ENCODE measurements at regions not wholly inside any gene's neighbourhood (a gene's known extent, or its start where the extent isn't known, plus 50 kb on each side); places are given as distances from the start of the nearest gene placed in this dataset.

DNA sequence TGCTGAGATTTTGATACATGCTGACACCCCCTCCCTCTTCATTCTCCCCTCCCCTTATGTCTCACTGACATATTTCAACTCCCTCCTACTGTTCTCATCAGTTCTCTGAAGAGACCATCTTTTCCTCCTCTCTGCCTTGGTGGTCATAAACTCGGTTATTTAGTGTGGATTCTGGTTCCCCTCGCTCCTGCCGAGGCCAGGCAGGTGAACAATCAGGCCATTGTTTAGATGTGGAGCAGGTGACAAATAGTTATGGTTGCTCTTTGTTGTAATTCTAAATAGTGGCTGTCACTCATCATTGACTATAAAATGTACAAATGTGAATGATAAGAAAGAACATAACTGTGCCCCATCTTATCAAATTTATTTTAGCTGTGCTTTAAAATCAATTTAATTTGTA is 324.6 kb downstream of the BCOR start:
- H3K27ac ChIP-seq (ENCODE audit: low read depth, low read length) = no peak overlapping the region
- H3K9ac ChIP-seq (ENCODE audit: low read length) = no peak overlapping the region
- H3K27me3 ChIP-seq (ENCODE audit: low read length) = no peaks in the 10 kb centered on the region

DNA sequence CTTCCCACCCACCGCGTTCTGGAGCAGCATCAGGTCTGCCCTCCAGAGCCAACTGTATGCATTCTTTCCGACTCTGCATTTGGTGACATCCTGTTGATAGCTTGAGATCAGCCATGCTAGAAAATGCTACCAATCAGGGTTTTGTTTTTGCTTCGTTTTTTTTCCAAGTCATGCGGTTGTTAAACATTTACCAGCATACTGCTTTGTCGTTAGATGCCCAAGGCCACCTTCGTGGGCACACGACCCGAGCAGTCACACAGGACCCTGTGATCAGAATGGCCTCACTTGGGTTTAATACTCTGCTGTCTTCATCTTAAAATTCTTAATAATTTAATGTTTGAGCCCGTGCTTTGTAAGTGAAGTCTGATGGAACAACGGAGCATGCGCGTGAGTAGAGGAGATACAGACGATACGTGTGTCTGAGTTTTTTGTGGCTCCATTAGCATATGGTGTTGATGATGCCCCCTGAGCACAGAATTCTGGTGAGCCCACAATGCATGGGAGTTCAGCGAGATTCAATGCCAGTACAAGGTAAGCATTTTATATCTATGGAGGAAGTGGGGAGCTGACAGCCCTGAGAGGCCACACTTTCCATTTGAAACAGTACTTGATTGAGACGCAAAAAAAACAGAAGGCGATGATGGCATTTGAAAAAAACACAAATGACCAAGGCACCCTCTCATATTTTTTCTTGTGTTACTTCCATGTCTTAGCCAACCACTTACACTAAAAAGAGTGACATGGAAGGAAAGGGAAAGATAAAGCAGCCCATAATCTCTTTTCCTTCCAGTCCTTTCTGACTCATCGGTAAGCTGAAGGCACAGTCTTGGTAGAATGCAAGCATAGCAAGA is 323.6 kb downstream of the BCOR start:
- no peaks in the 10 kb centered on the region for H3K79me2 ChIP-seq (ENCODE audit: insufficient read depth, low read length)
- H3K9ac ChIP-seq (ENCODE audit: low read length) = no peak overlapping the region
- no peaks in the 10 kb centered on the region for H3K9me3 ChIP-seq (ENCODE audit: insufficient read depth, low read length)
- no peak overlapping the region for H3K4me3 ChIP-seq (ENCODE audit: insufficient read depth, low read length, poor library complexity, severe bottlenecking)
- no peaks in the 10 kb centered on the region for H3K27me3 ChIP-seq (ENCODE audit: low read length)
- no peak for TF ChIP-seq EZH2phosphoT487 (conservative IDR thresholded peaks at IDR 0.05; ENCODE audit: low read length)
- TF ChIP-seq, protein P1, sequence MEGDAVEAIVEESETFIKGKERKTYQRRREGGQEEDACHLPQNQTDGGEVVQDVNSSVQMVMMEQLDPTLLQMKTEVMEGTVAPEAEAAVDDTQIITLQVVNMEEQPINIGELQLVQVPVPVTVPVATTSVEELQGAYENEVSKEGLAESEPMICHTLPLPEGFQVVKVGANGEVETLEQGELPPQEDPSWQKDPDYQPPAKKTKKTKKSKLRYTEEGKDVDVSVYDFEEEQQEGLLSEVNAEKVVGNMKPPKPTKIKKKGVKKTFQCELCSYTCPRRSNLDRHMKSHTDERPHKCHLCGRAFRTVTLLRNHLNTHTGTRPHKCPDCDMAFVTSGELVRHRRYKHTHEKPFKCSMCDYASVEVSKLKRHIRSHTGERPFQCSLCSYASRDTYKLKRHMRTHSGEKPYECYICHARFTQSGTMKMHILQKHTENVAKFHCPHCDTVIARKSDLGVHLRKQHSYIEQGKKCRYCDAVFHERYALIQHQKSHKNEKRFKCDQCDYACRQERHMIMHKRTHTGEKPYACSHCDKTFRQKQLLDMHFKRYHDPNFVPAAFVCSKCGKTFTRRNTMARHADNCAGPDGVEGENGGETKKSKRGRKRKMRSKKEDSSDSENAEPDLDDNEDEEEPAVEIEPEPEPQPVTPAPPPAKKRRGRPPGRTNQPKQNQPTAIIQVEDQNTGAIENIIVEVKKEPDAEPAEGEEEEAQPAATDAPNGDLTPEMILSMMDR (IDR thresholded peaks at IDR 0.05; ENCODE audit: insufficient read depth, low read length, poor library complexity, severe bottlenecking) = no peak
- no peaks in the 10 kb centered on the region for H3K9me2 ChIP-seq (replicated peaks; ENCODE audit: insufficient read depth, low read length)
- H4K20me1 ChIP-seq (ENCODE audit: low read depth, low read length) = no peaks in the 10 kb centered on the region
- no peak overlapping the region for H3K27ac ChIP-seq (ENCODE audit: low read depth, low read length)
- H3K36me3 ChIP-seq (ENCODE audit: low read length) = no peaks in the 10 kb centered on the region
- no peak overlapping the region for H2AFZ ChIP-seq (ENCODE audit: low read depth, low read length, severe bottlenecking)
- H3F3A ChIP-seq (ENCODE audit: insufficient read depth) = no peaks in the 10 kb centered on the region
- no peak overlapping the region for H3K4me2 ChIP-seq (ENCODE audit: low read depth, low read length, poor library complexity, severe bottlenecking)

More for the DNA sequence above, 324.6 kb downstream of the BCOR start:
- no peaks in the 10 kb centered on the region for H3K36me3 ChIP-seq (ENCODE audit: low read length)
- no peaks in the 10 kb centered on the region for H3K9me2 ChIP-seq (replicated peaks; ENCODE audit: insufficient read depth, low read length)
- no peak overlapping the region for H3K4me3 ChIP-seq (ENCODE audit: insufficient read depth, low read length, poor library complexity, severe bottlenecking)
- no peak overlapping the region for H3K4me2 ChIP-seq (ENCODE audit: low read depth, low read length, poor library complexity, severe bottlenecking)
- H3K79me2 ChIP-seq (ENCODE audit: insufficient read depth, low read length) = no peaks in the 10 kb centered on the region
- no peaks in the 10 kb centered on the region for H3F3A ChIP-seq (ENCODE audit: insufficient read depth)
- H2AFZ ChIP-seq (ENCODE audit: low read depth, low read length, severe bottlenecking) = no peak overlapping the region
- TF ChIP-seq EZH2phosphoT487 (conservative IDR thresholded peaks at IDR 0.05; ENCODE audit: low read length) = no peak
- TF ChIP-seq, protein P1 (IDR thresholded peaks at IDR 0.05; ENCODE audit: insufficient read depth, low read length, poor library complexity, severe bottlenecking) = no peak
- no peaks in the 10 kb centered on the region for H3K9me3 ChIP-seq (ENCODE audit: insufficient read depth, low read length)
- H4K20me1 ChIP-seq (ENCODE audit: low read depth, low read length) = no peaks in the 10 kb centered on the region

- Histone ChIP-seq H3K9me3 (ENCODE audit: insufficient read depth, low read length) (no peaks in the 10 kb centered on the region), H4K20me1 (ENCODE audit: low read depth, low read length) (no peaks in the 10 kb centered on the region), H3K27me3 (ENCODE audit: low read length) (no peaks in the 10 kb centered on the region), H3K79me2 (ENCODE audit: insufficient read depth, low read length) (no peaks in the 10 kb centered on the region), H3K4me2 (ENCODE audit: low read depth, low read length, poor library complexity, severe bottlenecking) (no peak overlapping the region), H3K4me3 (ENCODE audit: insufficient read depth, low read length, poor library complexity, severe bottlenecking) (no peak overlapping the region), H2AFZ (ENCODE audit: low read depth, low read length, severe bottlenecking) (no peak overlapping the region), H3K9ac (ENCODE audit: low read length) (no peak overlapping the region), H3K36me3 (ENCODE audit: low read length) (no peaks in the 10 kb centered on the region), H3F3A (ENCODE audit: insufficient read depth) (no peaks in the 10 kb centered on the region), H3K27ac (ENCODE audit: low read depth, low read length) (no peak overlapping the region), H3K9me2 (replicated peaks; ENCODE audit: insufficient read depth, low read length) (no peaks in the 10 kb centered on the region)
- TF ChIP-seq EZH2phosphoT487 (conservative IDR thresholded peaks at IDR 0.05; ENCODE audit: low read length) = no peak
- TF ChIP-seq, protein P1 (IDR thresholded peaks at IDR 0.05; ENCODE audit: insufficient read depth, low read length, poor library complexity, severe bottlenecking) = no peak
Observed at GRCh38 chrX:39774774-39775328, 322.9 kb downstream of the BCOR start.
